ENCODE measurements at regions not wholly inside any gene's neighbourhood (a gene's known extent, or its start where the extent isn't known, plus 50 kb on each side); places are given as distances from the start of the nearest gene placed in this dataset.
"Not testable (repeated sequence)": the region's sequence is repeated elsewhere in the genome, so short reads cannot be mapped to it uniquely, and the experiment has no call there.

GRCh38 chr7:106340247-106340596, 55.4 kb upstream of the NAMPT start:
- 68% methylated on average over 3 of the region's 3 CpGs for WGBS (ENCODE audit: insufficient coverage)
- H3K4me1 ChIP-seq (ENCODE audit: control insufficient read depth, insufficient read depth, low read length); H3K36me3 ChIP-seq (ENCODE audit: control insufficient read depth, insufficient read depth, low read length); H3K4me3 ChIP-seq (ENCODE audit: low read length); H3K27ac ChIP-seq (ENCODE audit: low read length); DNase-seq; H3K27me3 ChIP-seq (ENCODE audit: control insufficient read depth, insufficient read depth, low read length): not testable (repeated sequence)
- peaks cover 19% of the 10 kb centered on the region for H3K9me3 ChIP-seq (replicated peaks; ENCODE audit: control insufficient read depth, low read depth, low read length)

GRCh38 chr7:106339513-106340246, 54.9 kb upstream of the NAMPT start:
- WGBS (ENCODE audit: insufficient coverage) = no CpG with 5 or more reads among the region's 1 CpG
- H3K4me1 ChIP-seq (ENCODE audit: control insufficient read depth, insufficient read depth, low read length) = no peaks in the 10 kb centered on the region
- no peaks in the 10 kb centered on the region for H3K36me3 ChIP-seq (ENCODE audit: control insufficient read depth, insufficient read depth, low read length)
- H3K4me3 ChIP-seq (ENCODE audit: low read length) = no peak overlapping the region
- DNase-seq = no peak
- H3K9me3 ChIP-seq (replicated peaks; ENCODE audit: control insufficient read depth, low read depth, low read length) = peaks cover 19% of the 10 kb centered on the region
- H3K27me3 ChIP-seq (ENCODE audit: control insufficient read depth, insufficient read depth, low read length) = no peaks in the 10 kb centered on the region
- no peak overlapping the region for H3K27ac ChIP-seq (ENCODE audit: low read length)

- no peak for DNase-seq
- Histone ChIP-seq H3K9me3 (replicated peaks; ENCODE audit: control insufficient read depth, low read depth, low read length) (peaks cover 19% of the 10 kb centered on the region), H3K27ac (ENCODE audit: low read length) (no peak overlapping the region), H3K4me1 (ENCODE audit: control insufficient read depth, insufficient read depth, low read length) (no peaks in the 10 kb centered on the region), H3K36me3 (ENCODE audit: control insufficient read depth, insufficient read depth, low read length) (no peaks in the 10 kb centered on the region), H3K4me3 (ENCODE audit: low read length) (no peak overlapping the region), H3K27me3 (ENCODE audit: control insufficient read depth, insufficient read depth, low read length) (no peaks in the 10 kb centered on the region)
- no CpG with 5 or more reads among the region's 2 CpGs for WGBS (ENCODE audit: insufficient coverage)
These were observed 53.0 kb upstream of the NAMPT start for GRCh38 chr7:106337754-106338153.

GRCh38 chr7:106335814-106336213, 51.0 kb upstream of the NAMPT start:
- DNase-seq = no peak
- no peak overlapping the region for H3K27ac ChIP-seq (ENCODE audit: low read length)

More at GRCh38 chr7:106335814-106336213, 51.0 kb upstream of the NAMPT start:
- H3K27me3 ChIP-seq (ENCODE audit: control insufficient read depth, insufficient read depth, low read length) = no peaks in the 10 kb centered on the region
- no peaks in the 10 kb centered on the region for H3K4me1 ChIP-seq (ENCODE audit: control insufficient read depth, insufficient read depth, low read length)
- peaks cover 11% of the 10 kb centered on the region for H3K9me3 ChIP-seq (replicated peaks; ENCODE audit: control insufficient read depth, low read depth, low read length)
- no peaks in the 10 kb centered on the region for H3K36me3 ChIP-seq (ENCODE audit: control insufficient read depth, insufficient read depth, low read length)
- H3K4me3 ChIP-seq (ENCODE audit: low read length) = no peak overlapping the region

Measured in muscle of leg (tissue), 3 donors.